Right lobe of liver (tissue), 4 donors: ENCODE measurements at regions not wholly inside any gene's neighbourhood (a gene's known extent, or its start where the extent isn't known, plus 50 kb on each side); places are given as distances from the start of the nearest gene placed in this dataset.

Experiments
- POLR2A ChIP-seq: fragments of 450-650 bp; IDR thresholded peaks from one replicate; pipeline ENCODE4 v1.6.1; 2017; ENCODE audit warnings: antibody characterized with exemption, mild to moderate bottlenecking
- TF ChIP-seq, protein P1 (sequence below), 4 donors: fragments of 200-600 bp in 3 of 4; fragments of 450-650 bp in 1 of 4; IDR thresholded peaks; one replicate each; pipeline versions ENCODE4 v1.5.1 to v1.8.0; 2016 to 2022; ENCODE audit warnings: antibody characterized with exemption in 4 of 4, mild to moderate bottlenecking in 2 of 4
- donor health status: DM: no; HTN: no; CAD: no.
- donor health status: DM: no; HTN: no; CAD: no.
- donor health status: DM: no; HTN: yes; CAD: no.

DNA sequence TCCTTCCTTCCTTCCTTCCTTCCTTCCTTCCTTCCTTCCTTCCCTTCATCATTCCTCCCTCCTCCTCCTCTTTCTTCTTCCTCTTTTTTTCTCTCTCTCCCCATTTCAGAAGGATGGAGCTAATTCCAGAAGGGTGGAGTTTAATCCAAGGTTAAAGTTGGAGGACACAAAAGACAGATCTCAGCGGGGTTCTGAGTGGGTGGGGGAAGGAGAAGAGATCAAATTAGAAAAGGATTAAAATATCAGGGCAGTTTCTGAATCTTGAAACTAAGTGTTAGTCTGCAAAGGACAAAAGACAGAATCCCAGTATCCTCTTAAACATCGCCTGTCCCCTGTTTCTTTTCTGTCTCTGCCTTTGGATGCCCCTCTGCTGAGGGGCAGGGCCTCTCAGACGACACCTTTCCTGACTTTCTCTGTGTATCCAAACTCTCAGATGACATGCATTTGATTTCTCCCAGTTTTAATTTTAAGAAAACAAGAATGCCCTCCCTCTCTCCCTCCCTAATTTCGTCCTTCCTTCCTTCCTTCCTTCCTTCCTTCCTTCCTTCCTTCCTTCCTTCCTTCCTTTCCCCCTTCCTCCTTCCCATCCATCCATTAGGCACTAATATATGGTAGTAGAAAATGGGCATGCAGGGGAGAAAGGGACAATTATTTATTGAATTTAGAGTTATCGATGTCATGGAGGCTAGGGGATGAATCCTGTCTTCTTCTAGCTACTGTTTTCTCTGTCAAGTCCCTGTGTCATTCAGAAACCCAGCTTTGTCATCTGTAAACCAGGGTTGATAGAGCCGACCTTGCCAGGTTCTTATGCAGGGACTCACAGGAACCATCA lies 269.1 kb downstream of the VRK1 start:
- TF ChIP-seq, protein P1, sequence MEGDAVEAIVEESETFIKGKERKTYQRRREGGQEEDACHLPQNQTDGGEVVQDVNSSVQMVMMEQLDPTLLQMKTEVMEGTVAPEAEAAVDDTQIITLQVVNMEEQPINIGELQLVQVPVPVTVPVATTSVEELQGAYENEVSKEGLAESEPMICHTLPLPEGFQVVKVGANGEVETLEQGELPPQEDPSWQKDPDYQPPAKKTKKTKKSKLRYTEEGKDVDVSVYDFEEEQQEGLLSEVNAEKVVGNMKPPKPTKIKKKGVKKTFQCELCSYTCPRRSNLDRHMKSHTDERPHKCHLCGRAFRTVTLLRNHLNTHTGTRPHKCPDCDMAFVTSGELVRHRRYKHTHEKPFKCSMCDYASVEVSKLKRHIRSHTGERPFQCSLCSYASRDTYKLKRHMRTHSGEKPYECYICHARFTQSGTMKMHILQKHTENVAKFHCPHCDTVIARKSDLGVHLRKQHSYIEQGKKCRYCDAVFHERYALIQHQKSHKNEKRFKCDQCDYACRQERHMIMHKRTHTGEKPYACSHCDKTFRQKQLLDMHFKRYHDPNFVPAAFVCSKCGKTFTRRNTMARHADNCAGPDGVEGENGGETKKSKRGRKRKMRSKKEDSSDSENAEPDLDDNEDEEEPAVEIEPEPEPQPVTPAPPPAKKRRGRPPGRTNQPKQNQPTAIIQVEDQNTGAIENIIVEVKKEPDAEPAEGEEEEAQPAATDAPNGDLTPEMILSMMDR (IDR thresholded peaks at IDR 0.05) = no peak
- TF ChIP-seq POLR2A = no peak
